GM12892 (cell line): ENCODE measurements at regions not wholly inside any gene's neighbourhood (a gene's known extent, or its start where the extent isn't known, plus 50 kb on each side); places are given as distances from the start of the nearest gene placed in this dataset.

Experiments used
- POLR2A ChIP-seq: IDR thresholded peaks from 2 replicates; pipeline ENCODE4 v1.6.1; 2011; ENCODE audit warnings: low read depth, low read length, control low read depth
- TAF1 ChIP-seq: IDR thresholded peaks from 2 replicates; pipeline ENCODE4 v1.6.1; 2011; ENCODE audit warnings: low read depth, mild to moderate bottlenecking, control low read depth, low read length, borderline replicate concordance

DNA sequence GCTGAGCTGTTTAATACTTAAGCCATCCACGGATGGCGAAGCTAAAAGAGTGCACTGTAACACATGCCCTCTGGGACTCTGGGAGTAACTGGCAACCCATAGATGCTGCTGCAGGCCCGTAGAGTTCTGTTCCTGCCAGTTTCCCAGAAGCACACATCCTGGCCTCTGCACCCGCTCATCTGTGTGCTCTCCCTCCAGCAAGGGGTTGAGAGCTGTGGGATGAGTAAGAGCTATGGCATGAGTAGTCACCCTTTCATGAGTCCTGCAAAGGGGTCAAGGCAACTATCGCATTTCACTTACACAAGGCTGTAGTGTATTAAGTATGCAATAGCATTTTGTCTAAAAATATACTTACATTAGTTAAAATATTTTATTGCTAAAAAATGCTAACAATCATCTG is 1341.8 kb upstream of the NXPH2 start:
- TF ChIP-seq TAF1 = no peak
- no peak for TF ChIP-seq POLR2A
